ENCODE measurements at regions not wholly inside any gene's neighbourhood (a gene's known extent, or its start where the extent isn't known, plus 50 kb on each side); places are given as distances from the start of the nearest gene placed in this dataset.

GRCh38 chr4:102399021-102399420 lies 53.7 kb upstream of the SLC39A8 start:
- TF ChIP-seq TAF1 (IDR thresholded peaks at IDR 0.05; ENCODE audit: low read depth, low read length) (no peak), POLR2AphosphoS5 (IDR thresholded peaks at IDR 0.05; ENCODE audit: low read depth, low read length) (no peak), SPI1 (IDR thresholded peaks at IDR 0.05; ENCODE audit: low read depth, low read length) (no peak)
